ENCODE measurements at regions not wholly inside any gene's neighbourhood (a gene's known extent, or its start where the extent isn't known, plus 50 kb on each side); places are given as distances from the start of the nearest gene placed in this dataset.

DNA sequence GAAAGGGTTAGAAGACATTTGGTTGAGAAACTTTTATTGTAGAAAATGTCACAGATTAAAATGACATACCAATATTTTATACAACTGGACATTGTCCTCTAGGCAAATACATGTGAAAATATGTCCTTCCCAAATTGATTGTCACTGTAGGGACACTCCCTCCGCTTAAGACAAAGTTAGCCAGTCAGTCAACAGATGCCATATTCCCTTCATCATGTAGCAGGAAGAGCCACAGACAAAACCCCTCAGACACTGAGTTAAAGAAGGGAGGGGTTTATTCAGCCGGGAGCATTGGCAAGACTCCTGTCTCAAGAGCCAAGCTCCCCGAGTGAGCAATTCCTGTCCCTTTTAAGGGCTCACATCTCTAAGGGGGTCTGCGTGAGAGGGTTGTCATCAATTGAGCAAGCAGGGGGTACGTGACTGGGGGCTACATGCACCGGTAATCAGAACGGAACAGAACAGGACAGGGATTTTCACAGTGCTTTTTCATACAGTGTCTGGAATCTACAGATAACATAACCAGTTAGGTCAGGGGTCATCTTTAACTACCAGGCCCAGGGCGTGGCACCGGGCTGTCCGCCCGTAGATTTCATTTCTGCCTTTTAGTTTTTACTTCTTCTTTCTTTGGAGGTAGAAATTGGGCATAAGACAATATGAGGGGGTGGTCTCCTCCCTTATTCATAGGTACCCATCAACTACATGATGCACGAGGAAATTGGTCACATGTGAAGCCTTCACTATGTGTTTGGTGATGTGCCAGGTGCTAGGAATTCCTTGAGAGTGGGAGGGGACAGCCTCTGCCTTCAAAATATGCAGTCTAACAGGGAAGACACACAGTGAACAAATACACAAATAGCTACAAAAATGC, 155.7 kb upstream of the CDYL start (continued):
- no peak for TF ChIP-seq ZNF565 (CRISPR knock-in tag; conservative IDR thresholded peaks at IDR 0.05; ENCODE audit: low read depth)

DNA sequence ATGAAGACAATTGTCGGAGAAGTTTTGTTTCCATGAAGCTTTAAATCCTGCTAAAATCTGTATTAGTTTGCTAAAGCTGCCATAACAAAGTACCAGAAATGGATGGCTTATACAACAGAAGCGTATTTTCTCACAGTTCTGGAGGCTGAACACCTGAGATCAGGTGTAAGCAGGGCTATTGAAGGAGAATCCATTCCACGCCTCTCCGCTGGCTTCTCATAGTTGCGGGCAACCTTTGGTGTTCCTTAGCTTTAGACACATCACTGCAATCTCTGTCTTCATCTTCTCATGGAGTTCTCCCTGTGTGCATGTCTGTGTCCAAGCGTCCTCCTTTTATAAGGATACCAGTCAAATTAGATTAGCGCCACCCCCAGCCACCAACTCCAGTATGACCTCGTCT, 159.9 kb upstream of the CDYL start:
- TF ChIP-seq SNAI2 (CRISPR knock-in tag; IDR thresholded peaks at IDR 0.05): no peak
- no peak for TF ChIP-seq ZFP30 (CRISPR knock-in tag; IDR thresholded peaks at IDR 0.05)
- ATAC-seq: no peak

DNA sequence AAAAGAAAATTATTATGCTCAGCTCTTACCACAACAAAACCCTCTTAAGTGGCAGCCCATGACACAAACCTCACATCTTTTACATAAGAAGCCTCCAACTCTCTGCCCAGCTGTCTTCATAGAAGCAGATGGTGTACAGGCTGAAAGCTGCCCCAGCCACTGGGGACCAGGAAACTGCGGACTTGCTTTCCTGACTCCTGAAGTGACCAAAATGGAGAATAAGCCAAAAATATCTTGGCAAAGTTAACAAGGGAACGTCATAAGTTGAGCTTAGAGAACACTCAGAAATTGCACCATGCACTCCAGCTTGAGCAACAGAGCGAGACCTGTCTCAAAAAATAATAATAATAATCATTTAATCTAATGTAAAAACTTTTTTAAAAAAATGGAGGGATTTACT, 160.3 kb upstream of the CDYL start:
- ATAC-seq: no peak
- TF ChIP-seq TCF4 (CRISPR knock-in tag; IDR thresholded peaks at IDR 0.05; ENCODE audit: borderline replicate concordance): no peak
- TF ChIP-seq ZNF70 (CRISPR knock-in tag; IDR thresholded peaks at IDR 0.05): no peak
- TF ChIP-seq ZFP3 (CRISPR knock-in tag; IDR thresholded peaks at IDR 0.05): no peak
- TF ChIP-seq PATZ1 (CRISPR knock-in tag; IDR thresholded peaks at IDR 0.05; ENCODE audit: borderline replicate concordance): no peak

- ATAC-seq: no peak
- TF ChIP-seq GLIS3 (CRISPR knock-in tag; IDR thresholded peaks at IDR 0.05): no peak
- TF ChIP-seq TSHZ2 (CRISPR knock-in tag; IDR thresholded peaks at IDR 0.05): no peak
- TF ChIP-seq ESRRG (CRISPR knock-in tag; IDR thresholded peaks at IDR 0.05): no peak
- TF ChIP-seq ZFP30 (CRISPR knock-in tag; IDR thresholded peaks at IDR 0.05): no peak
- TF ChIP-seq CREB5 (CRISPR knock-in tag; IDR thresholded peaks at IDR 0.05; ENCODE audit: low read depth): no peak
- TF ChIP-seq ZFP3 (CRISPR knock-in tag; IDR thresholded peaks at IDR 0.05): no peak
- no peak for TF ChIP-seq RARB (CRISPR knock-in tag; IDR thresholded peaks at IDR 0.05)
- no peak for TF ChIP-seq TOX (CRISPR knock-in tag; IDR thresholded peaks at IDR 0.05; ENCODE audit: borderline replicate concordance)
- TF ChIP-seq PATZ1 (CRISPR knock-in tag; IDR thresholded peaks at IDR 0.05; ENCODE audit: borderline replicate concordance): no peak
- no peak for TF ChIP-seq ISL1 (CRISPR knock-in tag; IDR thresholded peaks at IDR 0.05)
- TF ChIP-seq CSDC2 (CRISPR knock-in tag; IDR thresholded peaks at IDR 0.05): no peak
- TF ChIP-seq CSRNP3 (CRISPR knock-in tag; IDR thresholded peaks at IDR 0.05): no peak
- no peak for TF ChIP-seq PPARA (CRISPR knock-in tag; IDR thresholded peaks at IDR 0.05; ENCODE audit: borderline replicate concordance)
Observed at GRCh38 chr6:4615231-4615630, 161.0 kb upstream of the CDYL start.

All from SK-N-SH treated with all-trans-retinoic acid at 6 μM for 48 hours (cell line).